Epithelial cell of esophagus (primary cell): ENCODE measurements at regions not wholly inside any gene's neighbourhood (a gene's known extent, or its start where the extent isn't known, plus 50 kb on each side); places are given as distances from the start of the nearest gene placed in this dataset.

Source experiments
- DNase-seq: peaks from one replicate; pipeline ENCODE4 v3.0.0; 2010; ENCODE audit warnings: low read depth
- H3K4me3 ChIP-seq: 2 replicates; pipeline ENCODE4 v1.5.1; 2011; ENCODE audit warnings: mild to moderate bottlenecking, low read length, control low read depth
- TF ChIP-seq, protein P1 (sequence below): IDR thresholded peaks from 2 replicates; pipeline ENCODE4 v1.5.1; 2011; ENCODE audit warnings: low read depth, mild to moderate bottlenecking, low read length, control low read depth, inconsistent platforms; ENCODE audit not compliant: insufficient read depth; ENCODE audit errors: missing control alignments

DNA sequence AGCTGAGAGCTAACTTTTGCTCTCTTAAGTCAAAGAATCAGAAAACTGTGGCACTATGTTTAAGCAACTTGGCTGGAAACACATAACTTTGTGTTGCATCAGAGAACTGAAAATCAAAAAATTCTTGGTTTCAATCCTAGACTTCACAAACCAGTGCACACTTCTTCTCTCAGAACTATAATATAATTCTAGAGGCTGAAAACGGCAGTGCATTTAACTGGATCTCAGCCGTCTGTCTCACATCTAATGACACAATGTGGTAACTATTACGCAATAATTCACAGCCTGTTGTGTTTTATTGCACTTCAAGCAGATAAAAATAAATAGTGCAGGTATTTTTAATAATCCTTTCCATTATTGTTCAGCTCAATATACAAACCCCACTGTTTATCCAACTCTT lies 260.6 kb upstream of the DIAPH2 start:
- DNase-seq = peak; percentile 9
- no peak overlapping the region for H3K4me3 ChIP-seq
- TF ChIP-seq, protein P1, sequence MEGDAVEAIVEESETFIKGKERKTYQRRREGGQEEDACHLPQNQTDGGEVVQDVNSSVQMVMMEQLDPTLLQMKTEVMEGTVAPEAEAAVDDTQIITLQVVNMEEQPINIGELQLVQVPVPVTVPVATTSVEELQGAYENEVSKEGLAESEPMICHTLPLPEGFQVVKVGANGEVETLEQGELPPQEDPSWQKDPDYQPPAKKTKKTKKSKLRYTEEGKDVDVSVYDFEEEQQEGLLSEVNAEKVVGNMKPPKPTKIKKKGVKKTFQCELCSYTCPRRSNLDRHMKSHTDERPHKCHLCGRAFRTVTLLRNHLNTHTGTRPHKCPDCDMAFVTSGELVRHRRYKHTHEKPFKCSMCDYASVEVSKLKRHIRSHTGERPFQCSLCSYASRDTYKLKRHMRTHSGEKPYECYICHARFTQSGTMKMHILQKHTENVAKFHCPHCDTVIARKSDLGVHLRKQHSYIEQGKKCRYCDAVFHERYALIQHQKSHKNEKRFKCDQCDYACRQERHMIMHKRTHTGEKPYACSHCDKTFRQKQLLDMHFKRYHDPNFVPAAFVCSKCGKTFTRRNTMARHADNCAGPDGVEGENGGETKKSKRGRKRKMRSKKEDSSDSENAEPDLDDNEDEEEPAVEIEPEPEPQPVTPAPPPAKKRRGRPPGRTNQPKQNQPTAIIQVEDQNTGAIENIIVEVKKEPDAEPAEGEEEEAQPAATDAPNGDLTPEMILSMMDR = no peak

DNA sequence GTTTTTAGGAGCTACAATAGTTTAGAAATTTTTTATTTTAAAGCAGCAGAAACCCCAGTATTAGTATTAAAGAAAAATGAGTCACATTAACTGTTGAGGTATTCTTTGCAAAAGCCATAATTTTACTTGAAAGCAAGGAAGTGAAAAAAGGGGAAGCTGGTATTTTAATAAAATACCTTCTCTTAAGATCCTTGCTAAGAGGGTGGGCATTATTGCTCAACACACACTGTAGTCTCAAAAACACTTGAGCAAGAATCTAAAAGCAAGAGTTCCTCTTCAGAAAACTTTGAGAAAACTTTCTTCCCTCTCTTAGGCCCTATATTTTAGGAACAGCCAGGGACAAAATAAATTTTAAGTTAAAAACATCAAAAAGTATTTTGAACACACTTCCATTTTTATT lies 259.4 kb upstream of the DIAPH2 start:
- no peak overlapping the region for H3K4me3 ChIP-seq
- DNase-seq = no peak
- TF ChIP-seq, protein P1 = no peak

DNA sequence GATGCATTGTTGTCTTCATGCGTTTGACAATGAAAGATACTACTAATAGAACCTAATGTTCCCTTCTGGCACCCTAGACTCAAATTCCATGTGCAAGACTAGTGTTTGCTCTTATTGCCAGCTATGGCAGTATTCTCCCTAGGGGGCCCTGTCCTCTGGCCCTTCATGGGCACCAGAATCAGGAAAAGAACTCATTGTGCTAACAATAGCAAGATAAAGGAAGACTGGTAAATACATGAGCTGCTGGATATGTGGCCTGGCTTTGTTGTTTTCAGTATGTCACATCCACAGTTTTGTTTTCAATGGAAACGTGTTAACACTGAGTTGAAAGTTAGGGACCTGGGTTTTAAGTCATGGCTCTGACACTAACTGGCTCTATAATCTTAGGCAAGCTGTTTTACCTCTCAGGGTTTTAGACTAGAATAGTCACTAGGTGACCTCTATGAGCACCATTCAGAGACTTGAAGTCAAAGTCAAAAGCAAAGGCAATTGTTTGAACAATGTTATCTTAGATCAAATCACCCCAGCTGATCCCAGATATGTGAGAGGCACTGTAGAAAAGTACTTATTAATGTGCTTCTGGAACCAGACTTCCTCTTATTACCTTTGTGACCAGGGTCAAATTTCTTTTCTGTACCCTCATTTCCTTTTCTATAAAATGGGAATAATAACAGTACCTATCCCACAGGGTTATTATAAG lies 253.7 kb upstream of the DIAPH2 start:
- TF ChIP-seq, protein P1 = no peak
- DNase-seq = no peak
- no peak overlapping the region for H3K4me3 ChIP-seq

DNA sequence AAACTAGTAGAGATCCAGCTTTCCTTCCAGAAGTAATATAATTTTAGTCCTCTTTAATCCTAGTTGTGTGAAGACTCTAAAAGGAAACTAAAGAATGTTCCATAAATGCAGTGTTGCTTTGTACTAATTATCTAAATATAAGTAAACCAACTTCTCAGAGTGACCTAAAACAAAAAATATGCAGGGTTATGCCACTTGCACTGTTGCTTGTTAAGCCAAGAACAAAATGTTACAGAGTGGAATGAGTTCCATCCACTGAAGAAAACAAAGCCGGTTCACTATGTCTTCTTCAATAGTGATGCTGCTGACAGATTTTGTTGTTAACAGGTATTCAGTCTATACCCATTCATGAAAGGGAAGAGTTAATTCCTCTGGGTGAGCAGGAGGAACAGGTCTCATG lies 252.0 kb upstream of the DIAPH2 start:
- TF ChIP-seq, protein P1 = no peak
- no peak overlapping the region for H3K4me3 ChIP-seq
- DNase-seq = no peak

DNA sequence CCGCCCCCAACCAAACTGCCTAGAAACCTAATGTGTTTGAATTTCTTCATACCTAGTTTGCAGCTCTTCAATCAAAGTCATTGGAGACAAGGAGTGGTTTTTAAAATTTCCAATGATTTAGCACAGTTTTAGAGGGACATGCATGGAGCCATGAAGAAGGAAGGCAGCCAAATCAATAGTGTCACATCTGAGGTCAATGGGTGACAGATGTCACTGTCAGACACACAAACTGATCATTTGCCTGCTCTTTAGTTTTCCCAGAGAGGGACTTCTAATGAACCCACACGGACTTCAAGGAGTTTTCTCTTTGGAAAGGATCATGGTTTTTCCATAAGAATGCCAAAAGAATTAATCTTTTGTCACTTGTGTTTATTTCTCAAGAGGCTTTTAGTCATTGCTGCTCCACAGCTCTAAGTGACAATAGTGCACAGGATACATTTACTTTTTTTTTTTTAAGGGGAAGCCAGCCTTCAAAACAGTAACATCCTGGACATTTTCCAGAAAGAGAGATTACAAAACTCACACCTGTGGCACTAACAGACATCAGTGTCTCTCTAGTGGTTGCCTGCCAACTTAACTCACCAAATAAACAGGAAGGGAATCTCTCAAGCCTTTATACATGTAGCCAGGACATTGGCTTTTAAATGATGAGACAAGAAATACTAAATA lies 251.1 kb upstream of the DIAPH2 start:
- TF ChIP-seq, protein P1 = no peak
- H3K4me3 ChIP-seq = no peak overlapping the region
- no peak for DNase-seq

DNA sequence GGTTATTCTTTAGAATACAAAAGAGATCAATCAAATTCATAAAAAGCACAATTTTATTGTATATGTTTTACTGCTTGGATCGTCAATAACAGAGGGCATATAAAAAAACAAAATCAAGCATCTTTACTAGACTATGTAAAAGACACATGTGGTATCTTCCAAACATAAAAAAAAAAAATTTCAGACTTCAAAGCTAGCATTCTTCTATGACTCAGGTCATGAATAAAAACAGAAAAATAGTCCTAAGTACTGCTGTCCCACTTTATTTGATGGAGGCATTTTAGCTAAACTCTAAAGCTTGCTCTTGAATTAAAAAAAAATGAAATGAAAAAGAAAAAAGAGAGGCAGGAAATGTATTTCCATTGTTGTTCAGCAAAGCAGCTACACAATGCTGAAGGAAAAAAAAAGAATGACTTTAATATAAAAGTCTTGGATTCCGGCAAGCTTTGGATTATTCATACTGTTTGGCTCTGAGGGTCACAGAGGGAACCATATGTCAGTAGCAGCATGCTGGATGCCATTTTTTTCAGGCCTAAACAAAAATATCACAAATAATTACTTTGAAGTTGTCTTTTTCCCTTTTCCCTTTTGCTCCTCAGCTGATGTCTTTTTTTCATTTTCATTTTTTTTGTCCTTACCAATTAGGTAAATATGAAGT lies 249.1 kb upstream of the DIAPH2 start:
- TF ChIP-seq, protein P1 = no peak
- no peak overlapping the region for H3K4me3 ChIP-seq
- no peak for DNase-seq
